Mesenchymal stem cell (in vitro differentiated cells and primary cell): ENCODE measurements at regions not wholly inside any gene's neighbourhood (a gene's known extent, or its start where the extent isn't known, plus 50 kb on each side); places are given as distances from the start of the nearest gene placed in this dataset.

Source experiments
- DNase-seq: peaks from one replicate; pipeline ENCODE4 v3.0.0-alpha.2; 2013
- H2AFZ ChIP-seq: one replicate; pipeline ENCODE4 v1.6.1; 2013; ENCODE audit warnings: low read depth, mild to moderate bottlenecking, control low read depth, inconsistent platforms, low read length, moderate library complexity
- H2AK5ac ChIP-seq: 2 replicates; pipeline ENCODE4 v1.6.1; 2013; ENCODE audit warnings: low read length, moderate library complexity, mild to moderate bottlenecking, inconsistent platforms; ENCODE audit not compliant: severe bottlenecking
- H2BK120ac ChIP-seq: one replicate; pipeline ENCODE4 v1.6.1; 2013; ENCODE audit warnings: low read depth, mild to moderate bottlenecking, inconsistent platforms, low read length, moderate library complexity
- H2BK12ac ChIP-seq, 2 experiments: one replicate each; pipeline ENCODE4 v1.6.1; 2013; ENCODE audit warnings: inconsistent platforms in 2 of 2, low read length in 2 of 2, mild to moderate bottlenecking in 2 of 2, moderate library complexity in 2 of 2, control low read depth in 1 of 2
- H2BK15ac ChIP-seq: one replicate; pipeline ENCODE4 v1.6.1; 2013; ENCODE audit warnings: mild to moderate bottlenecking, low read depth, inconsistent platforms; ENCODE audit not compliant: poor library complexity, severe bottlenecking
- H2BK5ac ChIP-seq: 2 replicates; pipeline ENCODE4 v1.6.1; 2013; ENCODE audit warnings: low read depth, mild to moderate bottlenecking, low read length, control low read depth, inconsistent platforms; ENCODE audit not compliant: poor library complexity, severe bottlenecking
- H3K14ac ChIP-seq, 2 experiments: one replicate each; pipeline ENCODE4 v1.6.1; 2013; ENCODE audit warnings: inconsistent platforms in 2 of 2, low read length in 2 of 2, control low read depth in 1 of 2, mild to moderate bottlenecking in 1 of 2, moderate library complexity in 1 of 2
- H3K18ac ChIP-seq, 2 experiments: one replicate each; pipeline ENCODE4 v1.6.1; 2013; ENCODE audit warnings: inconsistent platforms in 2 of 2, low read length in 2 of 2, control low read depth in 1 of 2, low read depth in 1 of 2, mild to moderate bottlenecking in 1 of 2
- H3K23ac ChIP-seq, 2 experiments: one replicate each; pipeline ENCODE4 v1.6.1; 2013; ENCODE audit warnings: inconsistent platforms in 2 of 2, low read length in 2 of 2, mild to moderate bottlenecking in 2 of 2, moderate library complexity in 2 of 2, control low read depth in 1 of 2
- H3K27ac ChIP-seq: 2 replicates; pipeline ENCODE4 v1.5.1; 2013; ENCODE audit warnings: mild to moderate bottlenecking, moderate library complexity, low read length, control low read depth, inconsistent platforms; ENCODE audit not compliant: poor library complexity, severe bottlenecking
- H3K27me3 ChIP-seq, 2 experiments: 2 replicates each; pipeline versions ENCODE4 v1.6.1 to v1.7.0; 2013; ENCODE audit warnings: low read length in 2 of 2, mild to moderate bottlenecking in 2 of 2, moderate library complexity in 2 of 2, control low read depth in 1 of 2, inconsistent platforms in 1 of 2; ENCODE audit not compliant: control insufficient read depth in 1 of 2, insufficient read depth in 1 of 2
- H3K36me3 ChIP-seq, 2 experiments: 2 replicates each; pipeline versions ENCODE4 v1.6.1 to v1.7.0; 2013; ENCODE audit warnings: low read length in 2 of 2, control low read depth in 1 of 2, inconsistent platforms in 1 of 2, low read depth in 1 of 2, mild to moderate bottlenecking in 1 of 2; ENCODE audit not compliant: insufficient read depth in 2 of 2, control insufficient read depth in 1 of 2
- H3K4ac ChIP-seq, 2 experiments: one replicate each; pipeline ENCODE4 v1.6.1; 2013; ENCODE audit warnings: inconsistent platforms in 2 of 2, low read length in 2 of 2, mild to moderate bottlenecking in 2 of 2, moderate library complexity in 2 of 2, control low read depth in 1 of 2, low read depth in 1 of 2
- H3K4me1 ChIP-seq: 2 replicates; pipeline ENCODE4 v1.6.1; 2013; ENCODE audit warnings: low read depth, low read length, control low read depth; ENCODE audit not compliant: control insufficient read depth, insufficient read depth
- H3K4me2 ChIP-seq: 2 replicates; pipeline ENCODE4 v1.6.1; 2013; ENCODE audit warnings: low read length, mild to moderate bottlenecking, inconsistent platforms; ENCODE audit not compliant: poor library complexity, severe bottlenecking
- H3K4me3 ChIP-seq, 2 experiments: 2 replicates each; pipeline versions ENCODE4 v1.5.1 to v1.7.0; 2013; ENCODE audit warnings: low read length in 2 of 2, mild to moderate bottlenecking in 2 of 2, control low read depth in 1 of 2, low read depth in 1 of 2; ENCODE audit not compliant: insufficient read depth in 1 of 2
- H3K79me1 ChIP-seq: replicated peaks from 2 replicates; pipeline ENCODE4 v1.6.1; 2013; ENCODE audit warnings: mild to moderate bottlenecking, control low read depth, low read length, inconsistent platforms; ENCODE audit not compliant: poor library complexity, severe bottlenecking
- H3K9ac ChIP-seq: 2 replicates; pipeline ENCODE4 v1.7.0; 2013; ENCODE audit warnings: mild to moderate bottlenecking, low read length, moderate library complexity
- H3K9me3 ChIP-seq: 2 replicates; pipeline ENCODE4 v1.7.0; 2013; ENCODE audit warnings: mild to moderate bottlenecking, low read length; ENCODE audit not compliant: control insufficient read depth
- H4K8ac ChIP-seq: one replicate; pipeline ENCODE4 v1.6.1; 2013; ENCODE audit warnings: inconsistent platforms, mild to moderate bottlenecking, low read length, moderate library complexity
- H4K91ac ChIP-seq: one replicate; pipeline ENCODE4 v1.6.1; 2013; ENCODE audit warnings: mild to moderate bottlenecking, low read length, inconsistent platforms
- WGBS: methylation state at CpG from one replicate; pipeline ENCODE4 v1.1.7; 2013; ENCODE audit warnings: mixed read lengths; 5-methylcytosine and 5-hydroxymethylcytosine counted together

- Histone ChIP-seq H2AK5ac (no peak overlapping the region), H3K23ac (no peak overlapping the region), H2BK5ac (no peak overlapping the region), H3K4me2 (no peak overlapping the region), H2BK15ac (no peak overlapping the region), H2BK120ac (no peak overlapping the region), H4K91ac (no peak overlapping the region), H2AFZ (no peak overlapping the region), H3K9me3 (no peaks in the 10 kb centered on the region), H3K79me1 (no peaks in the 10 kb centered on the region), H3K9ac (no peak overlapping the region), H3K4me1 (no peaks in the 10 kb centered on the region), H3K14ac (no peak overlapping the region), H4K8ac (no peak overlapping the region), H3K27me3 (no peaks in the 10 kb centered on the region), H3K36me3 (no peaks in the 10 kb centered on the region), H3K18ac (no peak overlapping the region), H3K27ac (no peak overlapping the region), H3K4me3 (no peak overlapping the region), H3K4ac (no peak overlapping the region), H2BK12ac (no peak overlapping the region)
- WGBS = 100% methylated on average over 1 of the region's 2 CpGs
- DNase-seq = no peak
Measured at GRCh38 chr17:70499067-70499786, 329.9 kb downstream of the KCNJ2 start.

GRCh38 chr17:70503449-70503848, 334.1 kb downstream of the KCNJ2 start:
- Histone ChIP-seq H3K14ac (no peak overlapping the region), H3K36me3 (no peaks in the 10 kb centered on the region), H3K18ac (no peak overlapping the region), H2BK12ac (no peak overlapping the region), H3K9me3 (no peaks in the 10 kb centered on the region), H2AK5ac (no peak overlapping the region), H3K27me3 (no peaks in the 10 kb centered on the region), H2BK15ac (no peak overlapping the region), H3K4me3 (no peak overlapping the region), H3K9ac (no peak overlapping the region), H2BK5ac (no peak overlapping the region), H4K91ac (no peak overlapping the region), H2BK120ac (no peak overlapping the region), H3K23ac (no peak overlapping the region), H3K27ac (no peak overlapping the region), H3K4me2 (no peak overlapping the region), H3K4me1 (no peaks in the 10 kb centered on the region), H2AFZ (no peak overlapping the region), H3K79me1 (no peaks in the 10 kb centered on the region), H4K8ac (no peak overlapping the region), H3K4ac (no peak overlapping the region)
- 100% methylated on average over 1 of the region's 3 CpGs for WGBS
- DNase-seq = no peak

GRCh38 chr17:70510288-70510687, 341.0 kb downstream of the KCNJ2 start:
- Histone ChIP-seq H2BK120ac (no peak overlapping the region), H3K18ac (no peak overlapping the region), H3K36me3 (no peaks in the 10 kb centered on the region), H3K4ac (no peak overlapping the region), H3K14ac (no peak overlapping the region), H3K27me3 (no peaks in the 10 kb centered on the region), H2BK12ac (no peak overlapping the region), H2BK15ac (no peak overlapping the region), H2AFZ (no peak overlapping the region), H2AK5ac (no peak overlapping the region), H4K91ac (no peak overlapping the region), H3K9me3 (no peaks in the 10 kb centered on the region), H3K27ac (no peak overlapping the region), H3K9ac (no peak overlapping the region), H2BK5ac (no peak overlapping the region), H3K4me1 (no peaks in the 10 kb centered on the region), H4K8ac (no peak overlapping the region), H3K23ac (no peak overlapping the region), H3K4me3 (no peak overlapping the region), H3K4me2 (no peak overlapping the region), H3K79me1 (no peaks in the 10 kb centered on the region)
- no peak for DNase-seq
- no CpG with 5 or more reads among the region's 2 CpGs for WGBS

- Histone ChIP-seq H2BK120ac (no peak overlapping the region), H2BK12ac (no peak overlapping the region), H3K27me3 (no peaks in the 10 kb centered on the region), H3K4me3 (no peak overlapping the region), H3K23ac (no peak overlapping the region), H3K4me2 (no peak overlapping the region), H2BK15ac (no peak overlapping the region), H2BK5ac (no peak overlapping the region), H3K9me3 (no peaks in the 10 kb centered on the region), H4K91ac (no peak overlapping the region), H3K36me3 (no peaks in the 10 kb centered on the region), H3K4me1 (no peaks in the 10 kb centered on the region), H2AFZ (no peak overlapping the region), H2AK5ac (no peak overlapping the region), H4K8ac (no peak overlapping the region), H3K79me1 (no peaks in the 10 kb centered on the region), H3K9ac (no peak overlapping the region), H3K18ac (no peak overlapping the region), H3K4ac (no peak overlapping the region), H3K27ac (no peak overlapping the region), H3K14ac (no peak overlapping the region)
- DNase-seq = no peak
Measured at GRCh38 chr17:70517816-70518215, 348.5 kb downstream of the KCNJ2 start.
